GM21619 (cell line): ENCODE measurements at regions not wholly inside any gene's neighbourhood (a gene's known extent, or its start where the extent isn't known, plus 50 kb on each side); places are given as distances from the start of the nearest gene placed in this dataset.
A peak's percentile ranks its signal among the peaks of the same experiment; 100 is the strongest.
"Not testable (repeated sequence)": the region's sequence is repeated elsewhere in the genome, so short reads cannot be mapped to it uniquely, and the experiment has no call there.

Source experiments
- ATAC-seq: cut with Tn5 transposase; IDR thresholded peaks from one replicate; pipeline ENCODE4 v1.9.1; 2021; ENCODE audit not compliant: unreplicated experiment

DNA sequence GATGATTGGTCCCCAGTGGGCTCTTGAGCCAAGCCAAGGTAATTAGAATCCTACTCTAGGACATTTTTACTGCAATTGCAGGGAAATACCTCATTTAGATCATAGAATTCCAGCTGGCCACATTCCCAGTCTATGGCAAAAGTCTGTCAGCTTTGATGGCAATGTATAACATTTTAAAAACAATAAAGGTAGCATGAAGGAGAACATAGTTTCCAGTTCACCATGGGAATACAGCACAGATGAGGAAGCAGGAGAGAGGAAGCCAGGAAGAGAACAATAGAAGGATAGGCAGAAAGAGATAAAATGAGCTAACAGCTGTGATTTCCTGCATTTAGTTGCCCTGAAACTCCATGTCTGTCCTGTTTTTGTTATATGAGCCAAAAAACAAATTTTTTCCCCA is 897.3 kb upstream of the DDX18 start:
- ATAC-seq: no peak

GRCh38 chr2:116918574-116918973 is 895.9 kb upstream of the DDX18 start:
- ATAC-seq: no peak

DNA sequence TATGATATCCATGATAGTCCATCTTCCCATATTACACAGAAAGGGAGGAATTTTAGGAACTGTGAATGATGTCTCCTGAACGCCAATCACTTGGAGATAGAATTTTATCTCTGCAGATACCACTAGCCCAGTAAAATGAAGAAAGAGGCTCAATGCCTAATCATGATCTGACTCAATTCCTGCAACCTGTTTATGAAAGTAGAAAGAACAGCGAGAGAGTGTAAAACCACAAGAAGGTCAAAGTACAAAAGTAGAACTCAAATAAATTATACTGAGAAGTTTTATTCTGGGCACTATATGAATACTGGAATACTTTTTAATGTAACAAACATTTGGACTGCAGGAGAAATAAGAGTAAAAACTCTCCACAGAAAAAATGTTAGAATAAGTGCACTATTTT is 892.1 kb upstream of the DDX18 start:
- no peak for ATAC-seq

GRCh38 chr2:116924509-116924908 is 890.0 kb upstream of the DDX18 start:
- no peak for ATAC-seq

DNA sequence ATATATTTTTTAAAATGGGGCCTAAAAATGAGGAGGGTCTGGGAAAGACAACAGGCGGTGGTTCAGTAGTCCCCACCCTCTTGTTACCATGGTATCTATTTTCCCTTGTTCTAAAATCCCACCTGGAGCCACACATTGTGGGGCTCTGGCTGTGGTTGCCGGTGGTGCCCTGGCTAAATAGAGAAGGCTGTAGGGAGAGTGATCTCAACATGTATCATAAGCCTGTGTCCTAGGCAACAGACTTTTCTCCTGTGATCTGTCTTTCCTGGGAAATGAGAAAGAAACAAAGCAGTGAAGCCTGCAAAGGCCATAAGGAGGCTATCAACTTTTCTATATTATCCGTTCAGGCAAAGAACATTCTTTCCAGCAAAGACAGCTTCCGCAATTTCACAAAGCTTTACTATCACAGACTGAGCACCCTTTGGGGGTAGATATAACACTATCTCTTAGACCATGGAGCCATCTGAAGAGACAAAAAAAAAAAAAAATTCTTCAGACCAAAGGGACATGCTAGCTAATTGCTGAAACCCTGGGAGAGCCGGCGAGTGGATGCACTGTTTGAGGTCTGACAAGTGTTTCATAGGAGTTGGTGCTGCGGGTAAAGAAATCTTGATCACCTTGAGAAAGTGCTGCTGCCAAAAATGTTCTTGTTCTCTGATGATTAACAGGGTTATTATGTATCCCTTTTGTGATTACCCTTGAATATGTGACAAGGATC is 879.2 kb upstream of the DDX18 start:
- ATAC-seq: no peak

DNA sequence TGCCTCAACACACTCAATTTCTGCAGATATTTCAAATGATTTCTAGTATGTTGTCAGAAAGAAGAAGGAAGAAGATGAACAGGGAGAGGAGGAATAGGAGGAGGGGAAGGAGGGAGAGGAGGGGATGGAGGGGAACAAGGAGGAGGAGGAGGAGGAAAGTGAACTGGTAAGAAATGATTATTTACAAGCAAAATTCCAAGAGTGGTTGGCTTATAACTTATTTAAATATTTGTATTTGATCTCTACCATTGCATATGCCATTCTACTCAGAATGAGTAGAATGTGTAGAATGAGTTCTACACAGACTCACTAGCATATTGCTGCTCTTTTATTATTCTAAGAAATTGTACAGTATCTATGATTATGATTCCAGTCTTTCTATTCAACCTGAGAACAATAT is 866.2 kb upstream of the DDX18 start:
- ATAC-seq: no peak

GRCh38 chr2:116949249-116949648 is 865.2 kb upstream of the DDX18 start:
- ATAC-seq: no peak

GRCh38 chr2:116952254-116952653 is 862.2 kb upstream of the DDX18 start:
- ATAC-seq: no peak

DNA sequence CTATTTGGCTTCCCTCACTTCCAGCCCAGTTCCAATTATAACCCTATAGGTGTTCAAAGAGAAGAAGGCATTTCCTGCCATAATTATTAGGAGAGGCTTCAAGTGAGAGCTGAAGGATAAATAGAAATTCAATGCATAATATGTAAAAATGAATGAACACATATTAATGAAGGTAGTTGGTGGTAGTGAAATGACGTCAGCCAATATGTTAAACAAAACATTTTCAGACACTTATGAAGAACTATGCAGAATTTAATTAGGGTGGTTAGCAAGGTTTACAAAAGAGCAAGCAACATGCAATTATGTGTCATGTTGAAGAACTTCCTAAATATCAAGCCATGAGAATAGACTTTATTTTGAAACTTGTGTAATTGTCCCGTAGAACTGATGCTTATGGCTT is 858.8 kb upstream of the DDX18 start:
- ATAC-seq: no peak

DNA sequence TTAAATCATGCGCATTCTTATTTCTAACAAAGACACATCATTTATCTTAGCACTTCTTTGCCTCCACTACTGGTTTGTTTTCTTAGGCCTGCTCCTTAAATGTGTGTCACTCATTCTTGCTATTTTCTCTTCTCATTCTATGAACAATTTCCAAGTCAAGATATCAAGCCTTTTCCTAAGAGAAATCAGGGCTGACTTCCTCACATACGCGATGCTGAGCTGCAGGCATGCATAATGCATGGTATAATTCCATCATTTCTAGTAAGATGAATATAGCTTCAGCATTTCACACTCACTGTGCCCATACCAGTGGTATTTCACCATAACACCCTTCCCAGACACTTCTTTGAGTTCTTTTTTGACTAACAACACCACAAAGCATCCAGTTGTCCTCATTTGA is 838.9 kb upstream of the DDX18 start:
- ATAC-seq: no peak

DNA sequence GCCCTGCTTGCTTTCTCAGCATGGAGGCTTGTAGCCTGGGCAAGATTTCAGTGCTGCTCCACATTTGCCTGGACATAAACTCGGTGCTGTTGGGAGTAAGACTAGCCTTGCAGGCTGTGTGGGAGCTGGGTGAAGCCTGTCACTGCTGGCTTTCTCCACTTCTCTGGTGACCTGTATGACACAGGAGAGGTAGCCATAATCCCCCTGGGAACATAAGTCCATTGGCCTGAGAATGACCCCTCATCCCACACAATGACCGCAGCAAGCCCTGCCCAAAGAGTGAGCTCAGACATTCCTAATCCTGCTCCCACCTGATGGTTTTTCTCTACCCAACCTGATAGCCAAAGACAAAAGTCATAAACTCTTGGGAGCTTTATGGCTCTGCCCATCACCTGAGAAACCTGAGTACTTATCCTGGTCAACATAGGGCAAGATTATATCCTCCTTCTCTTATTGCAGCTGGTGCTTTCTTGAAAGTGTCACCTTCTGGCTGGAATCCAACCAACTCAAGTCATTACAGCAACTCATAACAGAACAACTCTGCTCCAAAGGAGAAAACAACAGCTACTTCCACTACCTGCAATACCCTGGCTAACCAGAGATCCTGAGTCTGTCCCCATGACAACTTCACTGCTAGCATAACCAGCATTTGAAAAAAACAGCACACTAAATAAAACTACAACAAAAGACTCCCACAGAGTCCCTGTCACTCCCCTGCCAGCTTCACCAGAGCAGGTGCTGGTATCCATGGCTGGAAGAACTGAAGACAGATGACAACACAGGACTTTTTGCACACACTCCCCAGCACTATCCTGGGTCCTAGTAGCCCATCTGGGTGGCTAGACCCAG is 834.4 kb upstream of the DDX18 start:
- no peak for ATAC-seq

- ATAC-seq: no peak
Observed at GRCh38 chr2:116987447-116987846, 827.0 kb upstream of the DDX18 start.

DNA sequence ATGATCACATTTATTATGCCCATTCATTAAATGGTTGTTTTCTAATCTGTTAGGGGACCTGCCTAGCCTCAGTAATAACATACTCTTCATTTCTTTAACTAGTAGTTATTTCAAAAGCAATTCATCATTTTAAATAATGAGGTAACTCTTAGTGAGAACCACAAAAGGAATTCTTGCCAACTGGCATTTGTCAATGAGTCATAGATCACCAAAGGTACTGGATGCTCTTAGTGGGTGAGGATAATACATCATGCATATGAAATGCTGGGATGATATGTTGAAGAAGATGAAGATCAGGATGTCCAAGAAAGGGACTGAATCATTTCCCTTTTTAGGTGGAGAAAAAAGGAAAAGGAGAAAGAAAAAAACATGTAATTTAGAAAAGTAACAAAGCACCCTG is 826.2 kb upstream of the DDX18 start:
- no peak for ATAC-seq

DNA sequence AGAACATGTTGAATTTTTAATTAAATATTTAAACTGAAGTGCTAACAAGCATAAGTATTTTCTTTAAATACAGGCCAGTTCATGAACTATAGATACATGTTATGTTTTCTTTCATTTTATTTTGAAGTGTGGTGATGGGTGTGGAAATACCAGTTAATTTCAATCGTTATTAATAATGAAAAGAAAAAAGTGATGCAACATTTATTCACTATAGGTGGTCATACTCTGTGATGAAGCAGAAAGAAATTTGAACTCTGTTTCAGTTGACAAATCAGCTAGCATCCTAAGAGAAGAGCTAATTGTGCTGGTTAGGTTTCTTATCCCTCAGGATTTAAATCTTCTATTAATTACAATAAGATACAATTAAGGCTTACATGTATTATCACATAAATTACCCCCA is 795.1 kb upstream of the DDX18 start:
- no peak for ATAC-seq

- ATAC-seq: no peak
Observed at GRCh38 chr2:117027646-117028045, 786.8 kb upstream of the DDX18 start.

DNA sequence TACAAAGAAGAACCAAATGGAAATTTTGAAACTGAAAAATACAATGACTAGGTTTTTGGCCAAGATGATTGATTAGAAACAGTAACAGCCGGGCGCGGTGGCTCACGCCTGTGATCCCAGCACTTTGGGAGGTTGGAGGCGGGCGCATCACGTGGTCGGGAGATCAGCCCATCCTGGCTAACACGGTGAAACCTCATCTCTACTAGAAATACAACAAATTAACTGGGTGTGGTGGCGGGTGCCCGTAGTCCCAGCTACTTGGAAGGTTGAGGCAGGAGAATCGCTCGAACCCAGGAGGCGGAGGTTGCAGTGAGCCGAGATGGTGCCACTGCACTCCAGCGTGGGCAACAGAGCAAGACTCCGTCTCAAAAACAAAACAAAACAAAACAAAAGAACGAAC is 785.8 kb upstream of the DDX18 start:
- not testable (repeated sequence) for ATAC-seq

DNA sequence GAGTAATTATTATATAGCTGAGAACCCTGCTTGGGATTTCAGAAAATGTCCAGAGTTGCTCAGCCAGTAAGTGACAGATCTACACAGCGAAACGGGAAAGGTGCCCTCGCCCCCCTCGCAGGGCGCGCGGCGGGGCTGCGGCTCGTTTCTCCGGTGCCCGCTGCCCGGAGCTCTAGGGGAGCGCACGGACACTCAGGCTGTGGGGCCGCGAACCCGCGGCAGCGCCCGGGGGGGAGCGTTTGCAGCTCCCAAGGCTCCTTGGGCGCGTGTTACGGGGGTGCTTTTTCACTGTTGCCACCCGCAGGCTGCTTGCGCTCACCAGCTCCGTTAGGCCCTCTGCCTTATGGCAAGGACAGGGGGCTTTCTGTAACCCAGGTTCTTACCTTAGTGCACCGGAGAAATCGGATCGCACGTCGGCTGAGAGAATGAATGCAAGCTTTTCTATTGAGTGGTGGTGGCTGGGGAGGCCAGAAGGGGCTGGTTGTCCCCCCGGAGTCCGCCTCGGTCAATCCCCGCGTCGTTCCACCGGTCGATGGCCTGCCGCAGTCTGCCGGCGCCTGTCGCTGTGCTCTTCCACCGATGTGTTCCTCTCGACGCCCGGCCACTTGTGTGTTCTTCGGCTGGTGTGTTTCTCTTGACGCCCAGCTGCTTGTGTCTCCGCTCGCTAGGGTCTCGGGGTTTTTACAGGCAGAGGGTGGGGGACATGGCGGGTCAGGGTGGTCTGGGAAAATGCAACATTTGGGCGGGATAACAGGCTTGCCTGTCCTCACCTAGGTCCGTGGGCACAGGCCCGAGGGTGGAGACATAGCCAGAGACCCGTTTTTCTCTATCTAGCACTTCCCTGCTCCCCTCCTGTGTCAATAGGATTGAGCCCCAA is 758.8 kb upstream of the DDX18 start:
- no peak for ATAC-seq

- ATAC-seq: no peak
Observed at GRCh38 chr2:117056376-117056748, 758.1 kb upstream of the DDX18 start.

DNA sequence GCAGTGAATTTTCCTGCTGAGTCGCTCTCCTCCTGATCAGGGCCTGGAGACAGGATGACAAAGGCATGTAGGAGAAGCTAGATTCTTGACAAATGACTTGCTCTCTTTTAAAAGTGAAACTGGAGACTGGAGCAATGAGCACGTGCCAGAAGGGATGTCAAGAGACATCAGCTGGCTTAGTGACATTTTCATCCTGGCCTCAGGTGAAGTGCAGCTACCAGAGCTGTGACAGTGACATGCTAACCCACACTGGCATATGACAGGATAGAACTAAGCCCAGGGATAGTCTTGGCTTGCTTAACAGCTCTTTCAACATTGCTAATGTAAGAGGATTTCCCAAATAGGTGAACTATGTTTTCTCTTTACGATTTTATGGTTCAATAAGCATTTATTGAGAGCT is 757.5 kb upstream of the DDX18 start:
- ATAC-seq: no peak

DNA sequence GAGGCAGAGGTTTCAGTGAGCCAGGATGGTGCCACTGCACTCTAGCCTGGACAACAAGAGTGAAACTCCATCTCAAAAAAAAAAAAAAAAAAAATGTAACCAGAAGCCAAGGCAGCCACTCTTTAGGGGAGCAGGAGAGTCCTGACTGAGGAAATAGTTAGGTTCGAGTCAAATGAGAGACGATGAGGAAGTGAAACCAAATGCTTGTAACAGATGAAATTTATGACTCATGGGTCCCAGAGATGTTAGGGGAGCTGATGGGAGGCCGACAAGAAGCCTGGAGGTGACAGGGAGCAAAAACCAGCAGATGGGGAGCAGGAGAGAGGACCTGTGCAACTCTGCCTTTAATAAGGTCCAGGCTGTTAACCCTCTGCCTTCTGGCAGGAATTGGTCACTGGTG is 756.1 kb upstream of the DDX18 start:
- ATAC-seq: peak; percentile 65

- ATAC-seq: no peak
Observed at GRCh38 chr2:117064021-117064420, 750.5 kb upstream of the DDX18 start.

GRCh38 chr2:117065912-117066311 is 748.6 kb upstream of the DDX18 start:
- ATAC-seq: no peak
